Kidney (tissue), 13 donors: ENCODE measurements at regions not wholly inside any gene's neighbourhood (a gene's known extent, or its start where the extent isn't known, plus 50 kb on each side); places are given as distances from the start of the nearest gene placed in this dataset.

ENCODE experiments used
- DNase-seq, 5 donors: peaks; one replicate each; pipeline ENCODE4 v3.0.0-alpha.2; 2013 to 2020
- FAIRE-seq: peaks from 2 replicates; lab custom pipeline; 2012; peaks lifted over from hg19 to GRCh38; lab: Jason Lieb, UNC
- H3K27ac ChIP-seq, 2 donors: one replicate each; pipeline ENCODE4 v1.7.0; 2013; ENCODE audit warnings: low read depth in 2 of 2, low read length in 2 of 2, inconsistent platforms in 1 of 2
- H3K27me3 ChIP-seq: one replicate; pipeline ENCODE4 v1.7.1; 2013; ENCODE audit warnings: low read length, inconsistent platforms; ENCODE audit not compliant: control insufficient read depth, insufficient read depth
- H3K36me3 ChIP-seq, 3 donors: one replicate each; pipeline versions ENCODE4 v1.7.0 to v1.7.1; 2013; ENCODE audit warnings: low read length in 3 of 3, control low read depth in 1 of 3, inconsistent platforms in 1 of 3; ENCODE audit not compliant: insufficient read depth in 3 of 3, control insufficient read depth in 2 of 3
- H3K4me1 ChIP-seq, 3 donors: one replicate each; pipeline versions ENCODE4 v1.7.0 to v1.7.1; 2013; ENCODE audit warnings: low read length in 3 of 3, inconsistent platforms in 1 of 3, low read depth in 1 of 3; ENCODE audit not compliant: control insufficient read depth in 2 of 3, insufficient read depth in 2 of 3
- H3K4me3 ChIP-seq, 3 donors: one replicate each; pipeline versions ENCODE4 v1.7.0 to v1.8.1; 2013; ENCODE audit warnings: low read length in 3 of 3, control low read depth in 1 of 3, inconsistent platforms in 1 of 3
- H3K9ac ChIP-seq, 3 donors: one replicate each; pipeline versions ENCODE4 v1.7.0 to v1.7.1; 2013; ENCODE audit warnings: low read length in 3 of 3, control low read depth in 1 of 3, inconsistent platforms in 1 of 3
- H3K9me3 ChIP-seq, 3 donors: one replicate each; pipeline versions ENCODE4 v1.7.0 to v1.7.1; 2013; ENCODE audit warnings: low read length in 3 of 3, control low read depth in 1 of 3, inconsistent platforms in 1 of 3; ENCODE audit not compliant: control insufficient read depth in 2 of 3, insufficient read depth in 1 of 3
- intact Hi-C: fragments of 100-400 bp; cut with DNase I; formaldehyde crosslinking; loops from one replicate; pipeline ENCODE4 v1.11.1; 2022
- TF ChIP-seq, protein P1 (sequence below): IDR thresholded peaks from 3 replicates; pipeline ENCODE4 v1.5.1; 2012; ENCODE audit warnings: mild to moderate bottlenecking, moderate library complexity, borderline replicate concordance; ENCODE audit not compliant: insufficient read depth; ENCODE audit errors: extremely low read depth
- donor health status: control.
- donor health status: control.
- donor health status: control.
- donor health status: control.
- donor health status: control.
- donor health status: DM: yes; HTN: yes; CAD: no.
- donor health status: Normal renal cell carcinoma (clear cell type).

- DNase-seq (no peak), FAIRE-seq (no peak)
- intact Hi-C loops, result no loop called here
- Histone ChIP-seq H3K27ac (no peak overlapping the region), H3K9ac (no peak overlapping the region), H3K27me3 (no peaks in the 10 kb centered on the region), H3K4me3 (no peak overlapping the region), H3K36me3 (no peaks in the 10 kb centered on the region), H3K9me3 (peaks cover 0 to 3% (median 0%) of the 10 kb centered on the region in 3 donors), H3K4me1 (no peaks in the 10 kb centered on the region)
- TF ChIP-seq, protein P1, sequence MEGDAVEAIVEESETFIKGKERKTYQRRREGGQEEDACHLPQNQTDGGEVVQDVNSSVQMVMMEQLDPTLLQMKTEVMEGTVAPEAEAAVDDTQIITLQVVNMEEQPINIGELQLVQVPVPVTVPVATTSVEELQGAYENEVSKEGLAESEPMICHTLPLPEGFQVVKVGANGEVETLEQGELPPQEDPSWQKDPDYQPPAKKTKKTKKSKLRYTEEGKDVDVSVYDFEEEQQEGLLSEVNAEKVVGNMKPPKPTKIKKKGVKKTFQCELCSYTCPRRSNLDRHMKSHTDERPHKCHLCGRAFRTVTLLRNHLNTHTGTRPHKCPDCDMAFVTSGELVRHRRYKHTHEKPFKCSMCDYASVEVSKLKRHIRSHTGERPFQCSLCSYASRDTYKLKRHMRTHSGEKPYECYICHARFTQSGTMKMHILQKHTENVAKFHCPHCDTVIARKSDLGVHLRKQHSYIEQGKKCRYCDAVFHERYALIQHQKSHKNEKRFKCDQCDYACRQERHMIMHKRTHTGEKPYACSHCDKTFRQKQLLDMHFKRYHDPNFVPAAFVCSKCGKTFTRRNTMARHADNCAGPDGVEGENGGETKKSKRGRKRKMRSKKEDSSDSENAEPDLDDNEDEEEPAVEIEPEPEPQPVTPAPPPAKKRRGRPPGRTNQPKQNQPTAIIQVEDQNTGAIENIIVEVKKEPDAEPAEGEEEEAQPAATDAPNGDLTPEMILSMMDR, result no peak
Observed at GRCh38 chr5:126277762-126278161, 145.4 kb upstream of the GRAMD2B start.

DNA sequence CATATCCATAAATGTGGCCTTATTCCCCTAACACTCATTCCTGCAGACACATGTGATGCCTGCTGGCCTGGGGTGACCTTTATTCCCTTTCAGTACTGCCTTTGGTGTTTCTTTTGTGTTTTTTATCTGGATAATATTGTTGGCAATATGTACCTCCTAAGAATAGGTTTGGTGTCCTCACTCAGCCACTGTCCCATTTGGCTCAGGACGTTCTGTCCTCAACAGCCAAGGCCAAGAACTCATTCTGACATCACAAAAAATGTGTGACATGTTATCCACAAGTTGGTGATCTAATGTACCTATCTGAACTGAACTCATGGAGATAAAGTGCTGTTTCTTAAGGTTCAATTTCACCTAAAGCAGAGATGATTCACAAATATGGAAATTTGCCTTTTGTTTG lies 142.9 kb upstream of the GRAMD2B start:
- DNase-seq (no peak), FAIRE-seq (no peak)
- Histone ChIP-seq H3K9ac (no peak overlapping the region), H3K27me3 (no peaks in the 10 kb centered on the region), H3K36me3 (no peaks in the 10 kb centered on the region), H3K4me1 (no peaks in the 10 kb centered on the region), H3K4me3 (no peak overlapping the region), H3K9me3 (no peaks in the 10 kb centered on the region), H3K27ac (no peak overlapping the region)
- intact Hi-C loops, result no loop called here
- TF ChIP-seq, protein P1, result no peak

DNA sequence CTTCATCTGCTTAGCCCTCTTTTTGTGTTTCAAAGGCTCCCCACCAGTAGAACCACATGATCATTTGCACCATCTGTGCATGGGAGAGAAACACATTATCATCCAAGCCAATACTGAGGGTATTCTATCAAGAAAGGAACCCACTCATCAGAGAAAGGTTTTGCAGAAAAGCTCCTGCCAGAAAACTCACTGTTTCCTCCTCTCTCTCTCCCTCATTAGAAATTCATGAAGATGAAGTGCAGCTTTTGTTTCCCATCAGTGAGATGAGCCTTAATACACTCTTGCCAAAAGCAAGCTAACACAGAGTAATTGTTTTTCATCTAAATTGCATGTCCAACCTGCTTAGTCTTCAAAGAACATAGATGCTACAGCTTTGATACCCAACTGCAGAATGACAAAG lies 142.4 kb upstream of the GRAMD2B start:
- H3K9me3 ChIP-seq, result no peaks in the 10 kb centered on the region

More for the DNA sequence above, 142.4 kb upstream of the GRAMD2B start:
- intact Hi-C loops, result no loop called here
- Histone ChIP-seq H3K27me3 (no peaks in the 10 kb centered on the region), H3K36me3 (no peaks in the 10 kb centered on the region), H3K4me1 (no peaks in the 10 kb centered on the region), H3K4me3 (no peak overlapping the region), H3K27ac (no peak overlapping the region), H3K9ac (no peak overlapping the region)
- FAIRE-seq, result no peak
- TF ChIP-seq, protein P1, result no peak
- DNase-seq, result no peak
